OCI-LY7 (cell line): ENCODE measurements at regions not wholly inside any gene's neighbourhood (a gene's known extent, or its start where the extent isn't known, plus 50 kb on each side); places are given as distances from the start of the nearest gene placed in this dataset.

Source experiments
- EZH2phosphoT487 ChIP-seq: fragments of 200-600 bp; sonication (generic); IDR thresholded peaks from 2 replicates; pipeline ENCODE4 v1.6.1; 2018; ENCODE audit warnings: low read depth, borderline replicate concordance, mild to moderate bottlenecking, mixed run types, antibody characterized with exemption, low read length, moderate library complexity, mixed read lengths
- TF ChIP-seq, protein P1 (sequence below): fragments of 200-600 bp; sonication (generic); conservative IDR thresholded peaks from 2 replicates; pipeline ENCODE4 v1.5.1; 2014; ENCODE audit warnings: mild to moderate bottlenecking, antibody characterized with exemption, low read length, moderate library complexity, mixed read lengths

DNA sequence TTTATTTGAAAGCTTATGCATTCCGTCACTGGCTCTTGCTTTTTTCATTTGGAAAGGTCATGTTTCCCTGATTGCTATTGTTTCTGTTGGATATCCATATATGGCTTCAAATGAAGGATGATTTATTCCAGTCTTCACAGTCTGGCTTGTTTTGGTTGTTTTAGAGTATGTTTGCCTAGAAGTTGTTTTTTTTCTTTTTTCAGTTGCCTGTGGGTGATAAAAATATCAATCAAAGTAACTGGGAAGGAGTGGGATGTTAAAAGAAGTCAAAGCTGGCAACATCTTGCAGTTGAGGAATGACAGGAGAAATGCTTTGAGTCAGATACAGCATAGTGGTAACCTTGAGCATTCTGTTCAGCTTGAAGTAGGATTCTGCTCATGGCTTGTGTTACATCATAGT is 610.5 kb downstream of the PLOD2 start:
- TF ChIP-seq, protein P1, sequence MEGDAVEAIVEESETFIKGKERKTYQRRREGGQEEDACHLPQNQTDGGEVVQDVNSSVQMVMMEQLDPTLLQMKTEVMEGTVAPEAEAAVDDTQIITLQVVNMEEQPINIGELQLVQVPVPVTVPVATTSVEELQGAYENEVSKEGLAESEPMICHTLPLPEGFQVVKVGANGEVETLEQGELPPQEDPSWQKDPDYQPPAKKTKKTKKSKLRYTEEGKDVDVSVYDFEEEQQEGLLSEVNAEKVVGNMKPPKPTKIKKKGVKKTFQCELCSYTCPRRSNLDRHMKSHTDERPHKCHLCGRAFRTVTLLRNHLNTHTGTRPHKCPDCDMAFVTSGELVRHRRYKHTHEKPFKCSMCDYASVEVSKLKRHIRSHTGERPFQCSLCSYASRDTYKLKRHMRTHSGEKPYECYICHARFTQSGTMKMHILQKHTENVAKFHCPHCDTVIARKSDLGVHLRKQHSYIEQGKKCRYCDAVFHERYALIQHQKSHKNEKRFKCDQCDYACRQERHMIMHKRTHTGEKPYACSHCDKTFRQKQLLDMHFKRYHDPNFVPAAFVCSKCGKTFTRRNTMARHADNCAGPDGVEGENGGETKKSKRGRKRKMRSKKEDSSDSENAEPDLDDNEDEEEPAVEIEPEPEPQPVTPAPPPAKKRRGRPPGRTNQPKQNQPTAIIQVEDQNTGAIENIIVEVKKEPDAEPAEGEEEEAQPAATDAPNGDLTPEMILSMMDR, result no peak
- no peak for TF ChIP-seq EZH2phosphoT487
